GM19351 (cell line): ENCODE measurements at regions not wholly inside any gene's neighbourhood (a gene's known extent, or its start where the extent isn't known, plus 50 kb on each side); places are given as distances from the start of the nearest gene placed in this dataset.
"Not testable (repeated sequence)": the region's sequence is repeated elsewhere in the genome, so short reads cannot be mapped to it uniquely, and the experiment has no call there.

Source experiments
- ATAC-seq: cut with Tn5 transposase; IDR thresholded peaks from one replicate; pipeline ENCODE4 v1.9.1; 2021; ENCODE audit warnings: mild to moderate bottlenecking, moderate library complexity; ENCODE audit not compliant: unreplicated experiment

- ATAC-seq, result not testable (repeated sequence)
These were observed 669.7 kb downstream of the TYW1 start for GRCh38 chr7:67666359-67666758.

GRCh38 chr7:67671006-67671548 is 674.4 kb downstream of the TYW1 start:
- ATAC-seq, result no peak

- ATAC-seq, result no peak
These were observed 677.2 kb downstream of the TYW1 start for GRCh38 chr7:67673861-67674260.

GRCh38 chr7:67674862-67675261 is 678.2 kb downstream of the TYW1 start:
- not testable (repeated sequence) for ATAC-seq

- no peak for ATAC-seq
These were observed 679.3 kb downstream of the TYW1 start for GRCh38 chr7:67675971-67676370.

- no peak for ATAC-seq
These were observed 681.8 kb downstream of the TYW1 start for GRCh38 chr7:67678419-67678818.

- ATAC-seq, result no peak
These were observed 687.0 kb downstream of the TYW1 start for GRCh38 chr7:67683628-67684027.

GRCh38 chr7:67690700-67691099 is 694.1 kb downstream of the TYW1 start:
- ATAC-seq, result no peak

- ATAC-seq, result no peak
These were observed 695.8 kb downstream of the TYW1 start for GRCh38 chr7:67692425-67692824.

- no peak for ATAC-seq
These were observed 699.5 kb downstream of the TYW1 start for GRCh38 chr7:67696124-67696523.

GRCh38 chr7:67696878-67697277 is 700.2 kb downstream of the TYW1 start:
- ATAC-seq, result no peak

- ATAC-seq, result no peak
These were observed 701.7 kb downstream of the TYW1 start for GRCh38 chr7:67698354-67698753.

- no peak for ATAC-seq
These were observed 709.2 kb downstream of the TYW1 start for GRCh38 chr7:67705850-67706249.

GRCh38 chr7:67711706-67712105 is 715.1 kb downstream of the TYW1 start:
- ATAC-seq, result no peak

GRCh38 chr7:67713451-67714056 is 716.9 kb downstream of the TYW1 start:
- ATAC-seq, result no peak

- no peak for ATAC-seq
These were observed 720.1 kb downstream of the TYW1 start for GRCh38 chr7:67716729-67717128.

GRCh38 chr7:67723591-67723990 is 727.0 kb downstream of the TYW1 start:
- no peak for ATAC-seq

- ATAC-seq, result no peak
These were observed 727.8 kb downstream of the TYW1 start for GRCh38 chr7:67724435-67724834.

- no peak for ATAC-seq
These were observed 728.3 kb downstream of the TYW1 start for GRCh38 chr7:67724955-67725354.

- no peak for ATAC-seq
These were observed 728.8 kb downstream of the TYW1 start for GRCh38 chr7:67725423-67725822.

- ATAC-seq, result no peak
These were observed 733.1 kb downstream of the TYW1 start for GRCh38 chr7:67729771-67730170.

- ATAC-seq, result no peak
These were observed 735.1 kb downstream of the TYW1 start for GRCh38 chr7:67731704-67732103.

GRCh38 chr7:67732898-67733297 is 736.3 kb downstream of the TYW1 start:
- no peak for ATAC-seq
